ENCODE measurements at regions not wholly inside any gene's neighbourhood (a gene's known extent, or its start where the extent isn't known, plus 50 kb on each side); places are given as distances from the start of the nearest gene placed in this dataset.

- no peak for TF ChIP-seq POLR2A (IDR thresholded peaks at IDR 0.05)
- no peak for TF ChIP-seq CTCF (IDR thresholded peaks at IDR 0.05)
Measured at GRCh38 chr11:134513585-134514120, 101.6 kb upstream of the B3GAT1 start.

Measured in lower leg skin (tissue), 3 donors.